ENCODE measurements at regions not wholly inside any gene's neighbourhood (a gene's known extent, or its start where the extent isn't known, plus 50 kb on each side); places are given as distances from the start of the nearest gene placed in this dataset.

GRCh38 chr5:18882154-18882553, 1105.8 kb downstream of the CDH18 start:
- Histone ChIP-seq H3K4me1 (no peaks in the 10 kb centered on the region), H3K9me3 (no peaks in the 10 kb centered on the region), H3K36me3 (no peaks in the 10 kb centered on the region), H3K27me3 (no peaks in the 10 kb centered on the region), H3K27ac (no peak overlapping the region), H3K4me3 (no peak overlapping the region)
- no peak for DNase-seq
- intact Hi-C loops (cut with DNase I; ENCODE audit: low total_unique reads): no loop called here
- TF ChIP-seq POLR2A (IDR thresholded peaks at IDR 0.05): no peak
- TF ChIP-seq CTCF (IDR thresholded peaks at IDR 0.05): no peak

- H3K27me3 ChIP-seq: no peaks in the 10 kb centered on the region
- H3K9me3 ChIP-seq: no peaks in the 10 kb centered on the region
These were observed 1099.2 kb downstream of the CDH18 start for GRCh38 chr5:18888821-18889220.

GRCh38 chr5:18900644-18901043, 1087.4 kb downstream of the CDH18 start:
- Histone ChIP-seq H3K27me3 (no peaks in the 10 kb centered on the region), H3K27ac (no peak overlapping the region), H3K9me3 (no peaks in the 10 kb centered on the region), H3K4me3 (no peak overlapping the region), H3K4me1 (no peaks in the 10 kb centered on the region), H3K36me3 (no peaks in the 10 kb centered on the region)
- no peak for TF ChIP-seq POLR2A (IDR thresholded peaks at IDR 0.05)
- TF ChIP-seq CTCF (IDR thresholded peaks at IDR 0.05): no peak
- intact Hi-C loops (cut with DNase I; ENCODE audit: low total_unique reads): no loop called here
- DNase-seq: no peak

More at GRCh38 chr5:18888821-18889220, 1099.2 kb downstream of the CDH18 start:
- Histone ChIP-seq H3K4me1 (no peaks in the 10 kb centered on the region), H3K27ac (no peak overlapping the region), H3K4me3 (no peak overlapping the region), H3K36me3 (no peaks in the 10 kb centered on the region)
- TF ChIP-seq CTCF (IDR thresholded peaks at IDR 0.05) (no peak), POLR2A (IDR thresholded peaks at IDR 0.05) (no peak)
- intact Hi-C loops (cut with DNase I; ENCODE audit: low total_unique reads): no loop called here
- no peak for DNase-seq

GRCh38 chr5:18920966-18921365, 1067.0 kb downstream of the CDH18 start:
- intact Hi-C loops (cut with DNase I; ENCODE audit: low total_unique reads): no loop called here
- no peak overlapping the region for H3K4me3 ChIP-seq
- no peak for DNase-seq
- no peaks in the 10 kb centered on the region for H3K9me3 ChIP-seq
- TF ChIP-seq CTCF (IDR thresholded peaks at IDR 0.05) (no peak), POLR2A (IDR thresholded peaks at IDR 0.05) (no peak)
- no peaks in the 10 kb centered on the region for H3K4me1 ChIP-seq
- no peaks in the 10 kb centered on the region for H3K27me3 ChIP-seq
- H3K27ac ChIP-seq: no peak overlapping the region
- H3K36me3 ChIP-seq: no peaks in the 10 kb centered on the region

GRCh38 chr5:18932081-18932480, 1055.9 kb downstream of the CDH18 start:
- intact Hi-C loops (cut with DNase I; ENCODE audit: low total_unique reads): no loop called here
- Histone ChIP-seq H3K27me3 (no peaks in the 10 kb centered on the region), H3K4me3 (no peak overlapping the region), H3K9me3 (no peaks in the 10 kb centered on the region), H3K4me1 (no peaks in the 10 kb centered on the region), H3K27ac (no peak overlapping the region), H3K36me3 (no peaks in the 10 kb centered on the region)
- no peak for DNase-seq
- TF ChIP-seq POLR2A (IDR thresholded peaks at IDR 0.05): no peak
- TF ChIP-seq CTCF (IDR thresholded peaks at IDR 0.05): no peak

Measured in uterus (tissue), 3 donors.